Muscle of arm (tissue), 1 donor: ENCODE measurements at regions not wholly inside any gene's neighbourhood (a gene's known extent, or its start where the extent isn't known, plus 50 kb on each side); places are given as distances from the start of the nearest gene placed in this dataset.

Experiments
- DNase-seq: peaks from one replicate; pipeline ENCODE4 v3.0.0-alpha.2; 2013

GRCh38 chr17:77769215-77769614 lies 189.3 kb upstream of the TNRC6C start:
- no peak for DNase-seq

DNA sequence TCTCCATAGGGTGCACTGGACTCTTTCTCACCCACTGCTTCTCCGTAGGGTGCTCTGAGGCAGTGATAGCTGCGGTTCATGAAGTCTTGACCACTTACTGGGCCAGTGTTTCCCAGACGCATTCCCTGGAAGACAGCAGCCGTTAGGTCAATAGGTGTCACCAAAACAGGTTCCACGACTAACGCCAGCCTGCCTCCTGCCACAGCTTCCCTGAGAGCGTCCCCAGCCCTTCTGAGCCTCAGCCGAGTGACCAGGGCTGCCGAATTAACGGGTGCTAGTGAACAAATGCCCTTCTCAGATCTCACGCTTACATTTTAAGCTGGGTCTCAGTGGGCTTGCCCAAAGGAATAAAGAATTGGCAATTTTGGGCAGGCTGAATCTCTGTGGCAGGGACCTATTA lies 188.7 kb upstream of the TNRC6C start:
- DNase-seq, result no peak

GRCh38 chr17:77770331-77771105 lies 188.0 kb upstream of the TNRC6C start:
- no peak for DNase-seq

DNA sequence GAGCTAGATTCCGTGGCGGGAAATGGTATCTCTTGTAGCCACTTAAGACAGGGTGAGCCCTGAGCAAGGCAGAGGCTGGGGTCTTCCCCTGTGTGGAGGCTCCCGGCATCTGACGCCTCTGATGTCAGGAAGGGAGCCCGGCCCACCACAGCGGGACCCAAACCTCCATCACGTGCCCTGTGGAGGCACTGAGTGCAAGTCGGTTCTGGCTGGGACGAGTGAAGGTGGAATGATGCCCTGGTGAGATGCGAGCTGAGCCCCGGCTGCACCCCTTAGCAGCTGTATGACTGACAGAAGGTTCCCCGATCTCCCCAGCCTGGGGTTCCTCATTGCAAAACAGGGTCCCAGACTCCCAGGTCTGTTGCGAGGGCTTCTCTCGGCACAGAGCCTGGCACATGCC lies 187.4 kb upstream of the TNRC6C start:
- DNase-seq, result no peak

- no peak for DNase-seq
Measured at GRCh38 chr17:77771587-77771986, 186.9 kb upstream of the TNRC6C start.

GRCh38 chr17:77771998-77772397 lies 186.5 kb upstream of the TNRC6C start:
- DNase-seq, result no peak

DNA sequence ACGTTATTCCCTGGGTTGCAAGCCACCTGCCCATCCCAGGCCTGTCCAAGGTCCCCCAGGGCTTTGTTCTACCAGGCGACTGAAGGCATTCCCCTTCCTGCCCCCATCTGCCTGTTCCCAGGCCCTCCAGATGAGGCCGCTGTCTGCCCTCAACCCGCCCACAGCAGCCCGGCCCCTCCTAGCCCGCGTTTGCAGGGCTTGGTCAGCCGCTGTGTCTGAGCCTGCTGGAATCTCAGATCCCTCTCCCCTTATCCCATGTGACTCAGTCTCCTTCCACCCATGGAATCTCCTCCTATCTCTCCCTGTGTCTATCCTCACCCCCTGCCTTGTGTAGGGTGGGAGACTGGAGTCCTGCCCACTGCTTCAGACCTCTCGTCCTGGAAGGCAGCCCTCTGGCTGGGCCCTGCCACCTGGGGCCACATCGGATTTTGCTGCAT lies 186.0 kb upstream of the TNRC6C start:
- DNase-seq, result no peak

DNA sequence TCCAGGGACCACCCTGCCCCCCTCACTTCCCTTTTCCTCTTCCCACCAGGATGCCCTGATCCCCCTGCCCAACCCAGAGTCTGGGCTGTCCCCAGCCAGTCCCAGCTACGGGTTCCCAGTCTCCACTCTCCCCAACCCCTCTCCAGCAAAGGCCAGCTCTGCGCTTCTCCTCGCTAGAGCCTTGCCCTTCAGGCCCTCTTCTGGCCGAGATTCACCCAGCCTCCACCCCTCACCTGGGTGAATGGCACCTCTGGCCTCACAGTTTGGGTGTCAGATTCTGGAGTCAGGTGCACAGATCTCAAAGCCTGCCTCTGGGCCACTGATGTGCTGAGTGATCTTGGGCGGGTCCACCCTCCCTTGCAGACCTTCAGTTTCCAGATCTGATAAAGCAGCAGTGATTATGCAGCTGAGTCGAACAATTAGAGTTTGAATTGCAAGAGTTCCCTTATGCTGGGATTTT lies 185.6 kb upstream of the TNRC6C start:
- no peak for DNase-seq

DNA sequence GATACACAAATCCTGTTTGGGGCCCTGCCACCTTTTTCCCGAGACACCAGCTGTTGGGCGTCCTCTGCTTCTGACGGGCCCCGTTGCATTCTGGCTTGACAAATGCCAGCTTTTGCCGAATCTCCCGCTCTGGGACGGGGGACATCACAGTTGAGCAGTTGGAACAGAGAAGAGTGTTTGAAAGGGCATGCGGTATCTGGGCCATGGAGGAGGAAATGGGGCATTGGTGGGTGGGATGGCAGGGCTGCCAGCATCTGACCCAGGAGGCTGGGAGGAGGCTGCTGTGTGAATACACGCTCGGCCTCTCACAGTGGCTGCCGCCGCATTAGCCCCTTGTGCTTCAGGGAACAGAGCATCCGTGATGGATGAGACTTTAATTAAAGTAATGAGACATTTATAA lies 184.3 kb upstream of the TNRC6C start:
- DNase-seq, result no peak

- DNase-seq, result peak; percentile 25
Measured at GRCh38 chr17:77778636-77779489, 179.6 kb upstream of the TNRC6C start.

DNA sequence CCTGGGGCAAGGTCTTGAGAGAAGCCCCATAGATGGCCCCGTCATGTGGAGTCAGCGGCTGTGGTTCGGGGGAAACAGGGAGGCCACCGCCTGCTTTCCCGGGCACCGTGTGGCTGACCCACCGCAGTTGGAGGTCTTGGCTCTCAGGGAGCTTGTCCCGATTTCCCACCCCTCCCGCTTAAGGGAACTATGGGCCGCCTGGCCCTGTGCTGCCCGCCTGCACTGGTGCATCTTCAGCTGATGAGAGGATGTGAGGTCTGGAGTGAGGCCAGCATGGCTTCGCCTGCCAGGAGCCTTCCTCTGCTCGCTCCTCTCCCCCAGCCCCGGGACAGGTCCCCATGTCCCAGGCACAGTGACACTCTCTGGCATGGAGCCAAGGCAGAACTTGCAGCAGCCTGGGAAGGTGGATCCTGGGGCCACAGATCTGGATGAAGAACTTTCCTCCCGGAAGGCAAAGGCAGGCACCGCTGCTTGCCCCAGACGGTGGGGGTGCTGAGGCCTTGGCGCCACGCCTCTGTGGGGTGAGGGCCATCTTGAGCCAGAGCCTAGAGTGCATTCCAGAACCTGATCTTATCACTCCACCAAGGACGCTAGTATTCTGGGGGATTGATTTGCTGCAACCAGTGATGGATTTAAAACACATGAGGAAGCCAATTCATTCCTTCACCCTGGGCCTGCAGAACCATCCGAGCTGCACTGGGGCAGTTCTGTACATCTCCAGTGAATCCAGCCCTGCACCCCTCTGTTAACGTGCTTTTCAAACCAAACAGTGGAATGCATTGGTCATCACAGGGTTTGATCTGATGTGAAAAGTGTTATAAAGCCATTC lies 178.6 kb upstream of the TNRC6C start:
- DNase-seq, result no peak

DNA sequence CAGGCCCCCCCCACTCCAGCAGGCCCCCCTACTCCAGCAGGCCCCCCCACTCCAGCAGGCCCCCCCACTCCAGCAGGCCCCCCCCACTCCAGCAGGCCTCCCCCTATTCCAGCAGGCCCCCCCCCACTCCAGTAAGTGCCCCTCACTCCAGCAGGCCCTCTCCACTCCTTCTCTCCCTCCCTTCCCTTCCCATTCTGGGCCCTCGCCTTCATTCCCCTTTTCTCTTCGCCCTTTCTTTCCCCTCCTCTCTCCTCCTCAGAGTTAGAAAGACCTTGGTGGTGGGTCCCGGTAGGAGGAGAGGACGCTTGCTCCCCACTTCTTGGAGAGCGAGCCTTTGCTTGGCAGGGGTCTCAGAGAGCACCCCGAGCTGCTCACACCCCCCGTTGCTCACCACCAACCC lies 177.0 kb upstream of the TNRC6C start:
- no peak for DNase-seq

GRCh38 chr17:77782201-77782600 lies 176.3 kb upstream of the TNRC6C start:
- no peak for DNase-seq

DNA sequence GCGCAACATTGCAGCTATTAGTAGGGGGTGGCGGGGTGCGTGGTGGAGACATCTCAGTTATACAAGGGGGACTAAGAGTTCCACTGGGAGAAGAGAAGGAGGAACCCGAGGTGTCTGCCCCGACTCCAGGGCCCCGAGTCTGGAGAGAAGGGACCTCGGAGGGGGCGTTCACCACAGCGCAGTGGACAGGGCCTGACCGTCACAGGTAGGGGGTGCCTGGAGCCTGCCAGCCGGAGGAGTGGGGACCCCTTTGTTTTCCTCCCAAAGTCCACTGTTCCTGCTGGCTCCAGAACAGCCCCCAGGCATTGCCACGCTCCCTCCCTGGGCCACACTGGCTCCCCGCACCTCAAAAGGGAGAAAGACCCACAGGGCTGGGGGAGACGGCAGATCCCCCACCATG lies 175.9 kb upstream of the TNRC6C start:
- DNase-seq, result no peak

- no peak for DNase-seq
Measured at GRCh38 chr17:77783991-77784820, 174.3 kb upstream of the TNRC6C start.

DNA sequence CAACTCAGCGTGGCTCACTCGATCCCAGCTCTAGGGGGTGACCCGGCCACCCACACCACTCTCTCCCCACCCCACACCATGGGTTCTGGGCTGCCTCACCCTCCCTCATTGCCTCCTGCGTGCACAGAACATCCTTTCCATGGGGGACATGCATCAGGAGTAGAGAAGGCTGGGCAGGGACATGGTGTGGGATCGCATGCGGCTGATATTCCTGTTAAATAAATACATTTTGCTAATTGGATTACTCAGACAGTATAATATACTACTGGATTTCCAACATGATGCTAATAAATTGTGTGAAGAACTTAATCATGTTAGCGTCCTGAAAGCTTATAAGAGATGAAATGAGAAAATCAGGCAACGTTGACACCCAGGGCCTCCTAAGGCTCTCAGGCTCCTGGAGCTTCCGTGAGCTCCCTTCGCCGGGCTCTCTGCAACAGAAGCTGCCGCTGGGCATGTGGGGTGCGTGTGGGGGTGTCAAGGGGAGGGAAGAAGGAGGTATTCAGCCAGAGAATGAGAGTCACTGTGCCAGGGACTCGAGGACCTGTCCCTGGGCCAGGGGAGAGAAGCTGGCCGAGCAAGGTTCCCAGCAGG lies 173.1 kb upstream of the TNRC6C start:
- DNase-seq, result no peak

DNA sequence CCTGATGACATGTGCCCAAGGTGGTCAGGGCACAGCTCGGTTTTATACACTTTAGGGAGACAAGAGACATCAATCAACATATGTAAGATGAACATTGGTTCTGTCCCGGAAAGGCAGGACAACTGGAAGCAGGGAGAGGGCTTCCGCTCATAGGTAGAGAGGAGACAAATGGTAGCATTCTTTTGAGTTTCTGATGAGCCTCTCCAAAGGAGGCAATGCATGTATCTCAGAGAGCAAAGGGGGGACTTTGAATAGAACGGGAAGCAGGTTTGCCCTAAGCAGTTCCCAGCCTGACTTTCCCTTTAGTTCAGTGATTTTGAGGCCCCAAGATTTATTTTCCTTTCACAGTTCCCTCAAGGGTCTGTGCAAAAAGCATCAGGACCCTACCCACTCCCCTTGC lies 172.4 kb upstream of the TNRC6C start:
- no peak for DNase-seq

- DNase-seq, result no peak
Measured at GRCh38 chr17:77786740-77787505, 171.6 kb upstream of the TNRC6C start.

GRCh38 chr17:77790143-77790829 lies 168.2 kb upstream of the TNRC6C start:
- no peak for DNase-seq
